Body of pancreas (tissue), 4 donors: ENCODE measurements at regions not wholly inside any gene's neighbourhood (a gene's known extent, or its start where the extent isn't known, plus 50 kb on each side); places are given as distances from the start of the nearest gene placed in this dataset.

Experiments
- CTCF ChIP-seq, 7 experiments: fragments of 450-650 bp in 4 of 7; fragments of 200-600 bp in 3 of 7; sonication (generic) in 3 of 7; IDR thresholded peaks; one replicate each; pipeline ENCODE4 v1.5.1; 2016 to 2019; ENCODE audit warnings: antibody characterized with exemption in 7 of 7
- POLR2A ChIP-seq, 3 donors: fragments of 450-650 bp; IDR thresholded peaks; one replicate each; pipeline ENCODE4 v1.6.1; 2016; ENCODE audit warnings: antibody characterized with exemption in 3 of 3, mild to moderate bottlenecking in 2 of 3

GRCh38 chr1:219805191-219805590 is 123.2 kb downstream of the SLC30A10 start:
- TF ChIP-seq CTCF (IDR thresholded peaks at IDR 0.05) (no peak), POLR2A (IDR thresholded peaks at IDR 0.05) (no peak)
